22Rv1 (cell line): ENCODE measurements at regions not wholly inside any gene's neighbourhood (a gene's known extent, or its start where the extent isn't known, plus 50 kb on each side); places are given as distances from the start of the nearest gene placed in this dataset.

ENCODE experiments used
- H3K27ac ChIP-seq: fragments of 450-650 bp; 2 replicates; pipeline ENCODE4 v1.5.1; 2017
- CTCF ChIP-seq: fragments of 450-650 bp; IDR thresholded peaks from 2 replicates; pipeline ENCODE4 v1.5.1; 2017; ENCODE audit warnings: mild to moderate bottlenecking
- ZFX ChIP-seq: fragments of 450-650 bp; IDR thresholded peaks from 2 replicates; pipeline ENCODE4 v1.6.1; 2017; ENCODE audit warnings: antibody characterized with exemption, borderline replicate concordance

GRCh38 chr6:53718597-53719460 lies 53.3 kb upstream of the KLHL31 start:
- H3K27ac ChIP-seq, result no peak overlapping the region
- TF ChIP-seq CTCF, result peak; percentile 90
- TF ChIP-seq ZFX, result no peak

GRCh38 chr6:53717566-53717965 lies 52.0 kb upstream of the KLHL31 start:
- TF ChIP-seq ZFX (no peak), CTCF (no peak)
- H3K27ac ChIP-seq, result no peak overlapping the region

- H3K27ac ChIP-seq, result no peak overlapping the region
- TF ChIP-seq CTCF (no peak), ZFX (no peak)
These were observed 49.9 kb upstream of the KLHL31 start for GRCh38 chr6:53715434-53715833.
